ENCODE measurements at regions not wholly inside any gene's neighbourhood (a gene's known extent, or its start where the extent isn't known, plus 50 kb on each side); places are given as distances from the start of the nearest gene placed in this dataset.

GRCh38 chr16:51508490-51509212 lies 357.6 kb upstream of the SALL1 start:
- no peaks in the 10 kb centered on the region for H3K9me1 ChIP-seq (replicated peaks; ENCODE audit: control insufficient read depth, extremely low read depth, insufficient read depth, low read length)
- DNase-seq (ENCODE audit: low read depth, low spot score) (no peak), FAIRE-seq (no peak)
- H3K79me2 ChIP-seq (ENCODE audit: control insufficient read depth, insufficient read depth, low read length): no peaks in the 10 kb centered on the region
- intact Hi-C loops (cut with micrococcal nuclease): no loop called here
- POLR2A ChIA-PET: no interaction called here
- H3K9me3 ChIP-seq (replicated peaks; ENCODE audit: control insufficient read depth, insufficient read depth, low read length): no peaks in the 10 kb centered on the region
- no peak overlapping the region for H3K4me2 ChIP-seq (ENCODE audit: insufficient read depth, low read length)
- no peaks in the 10 kb centered on the region for H3K36me3 ChIP-seq (ENCODE audit: control insufficient read depth in 2 of 2, extremely low read depth in 1 of 2, insufficient read depth in 2 of 2, low read length in 2 of 2)
- H4K20me1 ChIP-seq (replicated peaks; ENCODE audit: control insufficient read depth, extremely low read depth, insufficient read depth, low read length): no peaks in the 10 kb centered on the region
- no peak overlapping the region for H3K9ac ChIP-seq (replicated peaks; ENCODE audit: extremely low read depth, insufficient read depth, low read length)
- no peaks in the 10 kb centered on the region for H3K27me3 ChIP-seq (ENCODE audit: control insufficient read depth in 2 of 2, insufficient read depth in 2 of 2, low read length in 2 of 2)
- H3K27ac ChIP-seq (ENCODE audit: insufficient read depth, low read depth, low read length): no peak overlapping the region
- CTCF ChIA-PET: no interaction called here
- H2AFZ ChIP-seq (ENCODE audit: low read depth, low read length): no peak overlapping the region
- no peaks in the 10 kb centered on the region for H3K4me1 ChIP-seq (ENCODE audit: control insufficient read depth, extremely low read depth, insufficient read depth, low read length)
- no TSS peak for BruUV-seq (replicated peaks)
- H3K4me3 ChIP-seq (replicated peaks in 1 of 3; ENCODE audit: insufficient read depth in 1 of 3, low read depth in 1 of 3, low read length in 3 of 3): no peak overlapping the region
- TF ChIP-seq JUN (IDR thresholded peaks at IDR 0.05; ENCODE audit: borderline replicate concordance, insufficient read depth, insufficient read length, low read depth) (no peak), GATA2 (IDR thresholded peaks at IDR 0.05; ENCODE audit: insufficient read depth, insufficient read length, low read depth, low read length) (no peak), EZH2 (IDR thresholded peaks at IDR 0.05; ENCODE audit: borderline replicate concordance, low read depth, low read length, severe bottlenecking) (no peak), POLR2AphosphoS5 (IDR thresholded peaks at IDR 0.05; ENCODE audit: insufficient read depth, low read depth, low read length) (no peak), POLR2A (IDR thresholded peaks at IDR 0.05; ENCODE audit: low read depth, low read length) (no peak), MAX (IDR thresholded peaks at IDR 0.05; ENCODE audit: insufficient read depth, insufficient read length) (no peak), FOS (IDR thresholded peaks at IDR 0.05; ENCODE audit: borderline replicate concordance, insufficient read depth, low read length) (no peak), CTCF (IDR thresholded peaks at IDR 0.05; ENCODE audit: extremely low read depth in 1 of 2, insufficient read depth in 1 of 2, low read depth in 1 of 2, low read length in 2 of 2) (no peak), MYC (IDR thresholded peaks at IDR 0.05; ENCODE audit: low read depth, low read length) (no peak)
- dilution Hi-C loops (cut with MboI; ENCODE audit: extremely low pct_ligation_motif_present, low sequenced_read_pairs): no loop called here

All from endothelial cell of umbilical vein (primary cell).